PC-3 (cell line): ENCODE measurements at regions not wholly inside any gene's neighbourhood (a gene's known extent, or its start where the extent isn't known, plus 50 kb on each side); places are given as distances from the start of the nearest gene placed in this dataset.

Source experiments
- EZH2 ChIP-seq: fragments of 300-600 bp; sonication (generic); IDR thresholded peaks from one replicate; pipeline ENCODE4 v1.6.1; 2017; ENCODE audit warnings: antibody characterized with exemption, mild to moderate bottlenecking, low read length; ENCODE audit not compliant: unreplicated experiment
- EZH2phosphoT487 ChIP-seq: fragments of 300-600 bp; sonication (generic); IDR thresholded peaks from 2 replicates; pipeline ENCODE4 v1.6.1; 2018; ENCODE audit warnings: mild to moderate bottlenecking, antibody characterized with exemption, low read length, borderline replicate concordance
- TF ChIP-seq, protein P1 (sequence below): fragments of 300-600 bp; sonication (generic); conservative IDR thresholded peaks from 2 replicates; pipeline ENCODE4 v1.5.1; 2017; ENCODE audit warnings: antibody characterized with exemption, low read depth, mild to moderate bottlenecking, low read length

DNA sequence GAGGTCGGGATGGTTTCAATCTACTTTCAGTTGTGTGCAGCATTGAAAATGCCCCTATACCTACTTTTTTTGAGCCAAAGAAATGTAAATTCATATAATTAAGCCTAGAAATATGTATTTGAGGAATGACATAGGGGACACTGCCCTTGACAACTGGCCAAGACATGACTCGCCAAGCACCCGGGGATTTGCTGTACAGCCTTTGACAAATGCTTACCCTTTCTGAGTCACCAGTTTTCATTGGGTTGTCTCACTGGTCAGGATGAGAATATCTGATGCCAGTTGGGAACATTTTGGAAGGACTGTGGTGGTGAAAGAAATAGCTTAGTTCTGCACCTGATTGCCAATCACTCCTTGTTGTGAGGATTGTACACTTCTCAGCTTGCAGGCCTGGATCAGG lies 166.8 kb upstream of the HABP2 start:
- TF ChIP-seq, protein P1, sequence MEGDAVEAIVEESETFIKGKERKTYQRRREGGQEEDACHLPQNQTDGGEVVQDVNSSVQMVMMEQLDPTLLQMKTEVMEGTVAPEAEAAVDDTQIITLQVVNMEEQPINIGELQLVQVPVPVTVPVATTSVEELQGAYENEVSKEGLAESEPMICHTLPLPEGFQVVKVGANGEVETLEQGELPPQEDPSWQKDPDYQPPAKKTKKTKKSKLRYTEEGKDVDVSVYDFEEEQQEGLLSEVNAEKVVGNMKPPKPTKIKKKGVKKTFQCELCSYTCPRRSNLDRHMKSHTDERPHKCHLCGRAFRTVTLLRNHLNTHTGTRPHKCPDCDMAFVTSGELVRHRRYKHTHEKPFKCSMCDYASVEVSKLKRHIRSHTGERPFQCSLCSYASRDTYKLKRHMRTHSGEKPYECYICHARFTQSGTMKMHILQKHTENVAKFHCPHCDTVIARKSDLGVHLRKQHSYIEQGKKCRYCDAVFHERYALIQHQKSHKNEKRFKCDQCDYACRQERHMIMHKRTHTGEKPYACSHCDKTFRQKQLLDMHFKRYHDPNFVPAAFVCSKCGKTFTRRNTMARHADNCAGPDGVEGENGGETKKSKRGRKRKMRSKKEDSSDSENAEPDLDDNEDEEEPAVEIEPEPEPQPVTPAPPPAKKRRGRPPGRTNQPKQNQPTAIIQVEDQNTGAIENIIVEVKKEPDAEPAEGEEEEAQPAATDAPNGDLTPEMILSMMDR: no peak
- TF ChIP-seq EZH2 (no peak), EZH2phosphoT487 (no peak)
